DMS53 treated with DMSO at 0.1 percent for 48 hours (cell line): ENCODE measurements at regions not wholly inside any gene's neighbourhood (a gene's known extent, or its start where the extent isn't known, plus 50 kb on each side); places are given as distances from the start of the nearest gene placed in this dataset.
"Not testable (repeated sequence)": the region's sequence is repeated elsewhere in the genome, so short reads cannot be mapped to it uniquely, and the experiment has no call there.

Experiments
- DNase-seq: peaks from one replicate; lab custom pipeline; 2025; ENCODE audit not compliant: unreplicated experiment; lab: John Stamatoyannopoulos, UW

- no peak for DNase-seq
These were observed 50.9 kb upstream of the PTPDC1 start for GRCh38 chr9:94033383-94033782.

- no peak for DNase-seq
These were observed 52.3 kb upstream of the PTPDC1 start for GRCh38 chr9:94031946-94032345.

GRCh38 chr9:94031380-94031779 lies 52.9 kb upstream of the PTPDC1 start:
- DNase-seq = no peak

GRCh38 chr9:94030318-94031179 lies 53.7 kb upstream of the PTPDC1 start:
- peak; percentile 64 for DNase-seq

GRCh38 chr9:94029932-94030317 lies 54.3 kb upstream of the PTPDC1 start:
- DNase-seq = no peak

GRCh38 chr9:94026816-94027215 lies 57.4 kb upstream of the PTPDC1 start:
- DNase-seq = no peak

- DNase-seq = not testable (repeated sequence)
These were observed 61.8 kb upstream of the PTPDC1 start for GRCh38 chr9:94022476-94022875.

- not testable (repeated sequence) for DNase-seq
These were observed 63.4 kb upstream of the PTPDC1 start for GRCh38 chr9:94020836-94021235.

GRCh38 chr9:94018628-94019027 lies 63.5 kb upstream of the BARX1 start:
- no peak for DNase-seq

- no peak for DNase-seq
These were observed 62.9 kb upstream of the BARX1 start for GRCh38 chr9:94017939-94018531.

- no peak for DNase-seq
These were observed 61.6 kb upstream of the BARX1 start for GRCh38 chr9:94016744-94017143.

GRCh38 chr9:94014920-94015319 lies 59.8 kb upstream of the BARX1 start:
- no peak for DNase-seq

- DNase-seq = peak; percentile 43
These were observed 59.0 kb upstream of the BARX1 start for GRCh38 chr9:94014066-94014654.

GRCh38 chr9:94010980-94011533 lies 55.9 kb upstream of the BARX1 start:
- no peak for DNase-seq

- no peak for DNase-seq
These were observed 50.2 kb upstream of the BARX1 start for GRCh38 chr9:94005272-94005901.
